ENCODE measurements at regions not wholly inside any gene's neighbourhood (a gene's known extent, or its start where the extent isn't known, plus 50 kb on each side); places are given as distances from the start of the nearest gene placed in this dataset.

DNA sequence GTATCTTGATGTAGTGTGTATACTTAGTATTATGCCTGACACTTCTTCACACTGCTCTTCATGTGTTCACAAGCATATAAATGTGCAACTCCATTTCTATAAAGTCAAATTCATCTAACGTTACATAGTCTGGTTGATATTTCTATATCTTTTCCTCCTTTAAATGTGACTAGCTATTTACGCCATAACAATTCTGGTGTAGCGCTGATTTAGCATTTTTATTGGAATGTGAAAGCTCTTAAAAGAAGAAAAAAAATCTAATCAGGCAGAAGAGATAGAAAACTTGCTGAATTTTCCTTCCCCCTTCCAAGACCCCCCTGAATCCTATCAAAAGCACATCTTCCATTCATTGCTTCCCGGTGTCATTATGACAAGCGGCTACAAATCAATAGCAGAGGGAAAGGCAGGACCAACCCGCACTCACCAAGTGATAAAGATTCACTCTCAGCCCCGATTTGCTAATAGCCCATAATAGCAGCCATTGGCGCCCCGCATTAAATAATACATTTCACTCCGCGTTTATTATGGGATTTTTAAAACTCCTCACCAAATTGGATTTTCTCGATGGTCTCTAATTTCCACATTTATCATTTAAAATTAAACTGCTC lies 299.5 kb upstream of the PMFBP1 start (continued):
- TF ChIP-seq JUND (IDR thresholded peaks at IDR 0.05; ENCODE audit: low read length) (no peak), RFX5 (IDR thresholded peaks at IDR 0.05; ENCODE audit: borderline replicate concordance, low read depth, low read length) (no peak)
